IMR-90 (cell line): ENCODE measurements at regions not wholly inside any gene's neighbourhood (a gene's known extent, or its start where the extent isn't known, plus 50 kb on each side); places are given as distances from the start of the nearest gene placed in this dataset.

Experiments
- ATAC-seq: fragments of 200-7000 bp; cut with Tn5 transposase; 2 replicates; pipeline ENCODE4 v1.9.1; 2020; ENCODE audit warnings: low read depth, mild to moderate bottlenecking, moderate library complexity
- BruUV-seq: library from RNA; stranded (reverse); fragments of 400-500 nt; replicated peaks from 2 replicates; lab custom pipeline; 2021; lab: Mats Ljungman, UMichigan
- CTCF ChIA-PET: fragments of 300-600 bp; formaldehyde crosslinking; extraction: SDS; loops from one replicate; lab custom pipeline; 2021; ENCODE audit warnings: antibody characterized with exemption; lab: Yijun Ruan, JAX
- POLR2A ChIA-PET: fragments of 300-600 bp; sonication (Branson Sonifier 250); formaldehyde crosslinking; loops from one replicate; lab custom pipeline; 2022; ENCODE audit warnings: antibody characterized with exemption; ENCODE audit not compliant: unreplicated experiment; lab: Charles Lee
- DNase-seq: peaks from one replicate; pipeline ENCODE4 v3.0.0; 2013
- H2AFZ ChIP-seq: replicated peaks from 2 replicates; pipeline ENCODE3; 2013; ENCODE audit warnings: low read length, mild to moderate bottlenecking; ENCODE audit not compliant: poor library complexity
- H2AK5ac ChIP-seq: 2 replicates; pipeline ENCODE4 v1.6.1; 2013; ENCODE audit warnings: low read depth, low read length, inconsistent platforms
- H2AK9ac ChIP-seq: replicated peaks from 2 replicates; pipeline ENCODE3; 2013; ENCODE audit warnings: mild to moderate bottlenecking, low read depth, low read length, moderate library complexity; ENCODE audit not compliant: poor library complexity
- H2BK120ac ChIP-seq: 2 replicates; pipeline ENCODE4 v1.6.1; 2013; ENCODE audit warnings: low read depth, low read length, inconsistent platforms
- H2BK15ac ChIP-seq: 3 replicates; pipeline ENCODE4 v1.6.1; 2013; ENCODE audit warnings: low read depth, low read length, inconsistent platforms
- H2BK20ac ChIP-seq: 2 replicates; pipeline ENCODE4 v1.6.1; 2013; ENCODE audit warnings: low read depth, mild to moderate bottlenecking, inconsistent platforms, low read length, moderate library complexity
- H2BK5ac ChIP-seq: 2 replicates; pipeline ENCODE4 v1.6.1; 2013; ENCODE audit warnings: mild to moderate bottlenecking, low read depth, low read length, inconsistent platforms; ENCODE audit not compliant: poor library complexity, severe bottlenecking
- H3K14ac ChIP-seq: replicated peaks from 2 replicates; pipeline ENCODE4 v1.6.1; 2013; ENCODE audit warnings: low read depth, low read length, inconsistent platforms
- H3K18ac ChIP-seq: 2 replicates; pipeline ENCODE4 v1.6.1; 2013; ENCODE audit warnings: low read depth, low read length, control low read depth
- H3K23ac ChIP-seq: 2 replicates; pipeline ENCODE4 v1.6.1; 2013; ENCODE audit warnings: low read depth, low read length, inconsistent platforms
- H3K27ac ChIP-seq: 2 replicates; pipeline ENCODE4 v1.5.1; 2013; ENCODE audit warnings: mild to moderate bottlenecking, control low read depth, low read length; ENCODE audit not compliant: insufficient read depth
- H3K27me3 ChIP-seq: 2 replicates; pipeline ENCODE4 v1.6.1; 2013; ENCODE audit warnings: low read length; ENCODE audit not compliant: control insufficient read depth, insufficient read depth
- H3K36me3 ChIP-seq: 2 replicates; pipeline ENCODE4 v1.6.1; 2013; ENCODE audit warnings: low read length, mixed read lengths; ENCODE audit not compliant: control insufficient read depth, insufficient read depth
- H3K4ac ChIP-seq: 2 replicates; pipeline ENCODE4 v1.6.1; 2013; ENCODE audit warnings: low read depth, low read length, inconsistent platforms
- H3K4me1 ChIP-seq: 2 replicates; pipeline ENCODE4 v1.6.1; 2013; ENCODE audit warnings: low read length, mixed read lengths; ENCODE audit not compliant: control insufficient read depth, insufficient read depth
- H3K4me2 ChIP-seq: 2 replicates; pipeline ENCODE4 v1.6.1; 2013; ENCODE audit warnings: low read depth, mild to moderate bottlenecking, control low read depth, low read length, moderate library complexity
- H3K4me3 ChIP-seq: 2 replicates; pipeline ENCODE4 v1.5.1; 2013; ENCODE audit warnings: low read depth, mild to moderate bottlenecking, control low read depth, low read length, moderate library complexity; ENCODE audit not compliant: insufficient read depth
- H3K56ac ChIP-seq: 2 replicates; pipeline ENCODE4 v1.6.1; 2013; ENCODE audit warnings: low read length, inconsistent platforms; ENCODE audit not compliant: insufficient read depth; ENCODE audit errors: extremely low read depth
- H3K79me1 ChIP-seq, 2 experiments: 2 replicates each; pipeline ENCODE4 v1.6.1; 2013; ENCODE audit warnings: low read length in 2 of 2, inconsistent platforms in 1 of 2, low read depth in 1 of 2
- H3K9ac ChIP-seq: 2 replicates; pipeline ENCODE4 v1.6.1; 2013; ENCODE audit warnings: low read depth, low read length, control low read depth
- H3K9me1 ChIP-seq: 2 replicates; pipeline ENCODE4 v1.6.1; 2013; ENCODE audit warnings: low read length, inconsistent platforms; ENCODE audit not compliant: insufficient read depth
- H3K9me3 ChIP-seq: 2 replicates; pipeline ENCODE4 v1.6.1; 2013; ENCODE audit warnings: low read length; ENCODE audit not compliant: control insufficient read depth, insufficient read depth
- H4K20me1 ChIP-seq: 2 replicates; pipeline ENCODE4 v1.6.1; 2013; ENCODE audit warnings: low read length, inconsistent platforms; ENCODE audit not compliant: insufficient read depth
- H4K5ac ChIP-seq: 2 replicates; pipeline ENCODE4 v1.6.1; 2013; ENCODE audit warnings: mild to moderate bottlenecking, low read depth, low read length, control low read depth
- H4K8ac ChIP-seq, 2 experiments: 2 replicates each; pipeline ENCODE4 v1.6.1; 2013; ENCODE audit warnings: low read depth in 2 of 2, low read length in 2 of 2, control low read depth in 1 of 2, inconsistent platforms in 1 of 2
- H4K91ac ChIP-seq: 2 replicates; pipeline ENCODE4 v1.6.1; 2013; ENCODE audit warnings: low read depth, low read length, inconsistent platforms; ENCODE audit not compliant: insufficient read depth
- CEBPB ChIP-seq: IDR thresholded peaks from 2 replicates; pipeline ENCODE4 v1.6.1; 2012; ENCODE audit warnings: low read depth, low read length, improper control_type of control experiment
- CHD1 ChIP-seq: IDR thresholded peaks from 2 replicates; pipeline ENCODE4 v1.6.1; 2012; ENCODE audit warnings: low read depth, low read length, improper control_type of control experiment
- POLR2A ChIP-seq: IDR thresholded peaks from 2 replicates; pipeline ENCODE4 v1.6.1; 2012; ENCODE audit warnings: mild to moderate bottlenecking, low read depth, low read length
- WGBS, 2 experiments: methylation state at CpG; one replicate each; pipeline versions ENCODE4 v1.1.5 to v1.1.7; 2013; ENCODE audit warnings: missing lambda C conversion rate in 2 of 2; ENCODE audit not compliant: insufficient read length in 1 of 2; ENCODE audit errors: extremely low coverage in 2 of 2; 5-methylcytosine and 5-hydroxymethylcytosine counted together
- dilution Hi-C: fragments of 300-500 bp; cut with HindIII; formaldehyde crosslinking; loops from one replicate; pipeline ENCODE4 v1.14.3; 2018; ENCODE audit warnings: low sequenced_read_pairs; ENCODE audit not compliant: unreplicated experiment
- in situ Hi-C: fragments of 300-500 bp; cut with MboI; formaldehyde crosslinking; loops from 3 replicates; pipeline ENCODE4 v1.14.3; 2019; ENCODE audit warnings: low sequenced_read_pairs, inconsistent platforms, mixed read lengths
- intact Hi-C: fragments of 100-400 bp; cut with micrococcal nuclease; formaldehyde crosslinking; loops from 2 replicates; pipeline ENCODE4 v1.10.0; 2022
- TF ChIP-seq, protein P1 (sequence below): fragments of 150-350 bp; IDR thresholded peaks from 2 replicates; pipeline ENCODE4 v1.6.1; 2017; ENCODE audit warnings: mild to moderate bottlenecking, antibody characterized with exemption, low read length, low read depth

- no peak for ATAC-seq
- H3K9me3 ChIP-seq, result no peaks in the 10 kb centered on the region
- no peak overlapping the region for H3K23ac ChIP-seq
- H3K9me1 ChIP-seq, result no peaks in the 10 kb centered on the region
- no peak overlapping the region for H2BK15ac ChIP-seq
- H3K36me3 ChIP-seq, result no peaks in the 10 kb centered on the region
- H3K4ac ChIP-seq, result no peak overlapping the region; the same call in 1 of the 2 replicates
- H4K5ac ChIP-seq, result no peak overlapping the region
- H4K91ac ChIP-seq, result no peak overlapping the region
- H3K4me3 ChIP-seq, result no peak overlapping the region
- H2AK5ac ChIP-seq, result peak overlapping the region; percentile 25; the same call in 1 of the 2 replicates
- H3K18ac ChIP-seq, result no peak overlapping the region
- H2AFZ ChIP-seq, result no peak overlapping the region
- no peaks in the 10 kb centered on the region for H3K27me3 ChIP-seq
- H3K14ac ChIP-seq, result peak overlapping the region; percentile 10; the same call in 1 of the 2 replicates
- no peak overlapping the region for H2AK9ac ChIP-seq
- H2BK5ac ChIP-seq, result no peak overlapping the region
- dilution Hi-C loops, result no loop called here
- TF ChIP-seq POLR2A (no peak), CHD1 (no peak), CEBPB (no peak)
- TF ChIP-seq, protein P1, sequence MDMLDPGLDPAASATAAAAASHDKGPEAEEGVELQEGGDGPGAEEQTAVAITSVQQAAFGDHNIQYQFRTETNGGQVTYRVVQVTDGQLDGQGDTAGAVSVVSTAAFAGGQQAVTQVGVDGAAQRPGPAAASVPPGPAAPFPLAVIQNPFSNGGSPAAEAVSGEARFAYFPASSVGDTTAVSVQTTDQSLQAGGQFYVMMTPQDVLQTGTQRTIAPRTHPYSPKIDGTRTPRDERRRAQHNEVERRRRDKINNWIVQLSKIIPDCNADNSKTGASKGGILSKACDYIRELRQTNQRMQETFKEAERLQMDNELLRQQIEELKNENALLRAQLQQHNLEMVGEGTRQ, result no peak
- H3K79me1 ChIP-seq, result no peaks in the 10 kb centered on the region; a peak in 1 of 4 replicates
- no peak overlapping the region for H3K9ac ChIP-seq
- no peak overlapping the region for H3K27ac ChIP-seq
- ChIA-PET POLR2A (no interaction called here), CTCF (interaction anchor here (0.6 kb wide), 1 partner anchor 141 kb away, joined by 3 read pairs; no protein-coding TSS in a partner anchor)
- no peak overlapping the region for H3K56ac ChIP-seq
- BruUV-seq, result no TSS peak
- no peak for DNase-seq
- H3K4me1 ChIP-seq, result no peaks in the 10 kb centered on the region; the same call in 1 of the 2 replicates
- 100% methylated on average over 1 of the region's 5 CpGs; no CpG with 5 or more reads in 1 of the 2 experiments for WGBS, 2 experiments
- no peak overlapping the region for H2BK20ac ChIP-seq
- H4K20me1 ChIP-seq, result no peaks in the 10 kb centered on the region
- H3K4me2 ChIP-seq, result no peak overlapping the region
- intact Hi-C loops, result no loop called here
- H4K8ac ChIP-seq, result no peak overlapping the region; a peak in 1 of 4 replicates
- in situ Hi-C loops, result no loop called here
- peak overlapping the region; percentile 31 for H2BK120ac ChIP-seq
These were observed 636.5 kb upstream of the TBX3 start for GRCh38 chr12:115320451-115320850.
